Karpas-422 (cell line): ENCODE measurements at regions not wholly inside any gene's neighbourhood (a gene's known extent, or its start where the extent isn't known, plus 50 kb on each side); places are given as distances from the start of the nearest gene placed in this dataset.
"Not testable (repeated sequence)": the region's sequence is repeated elsewhere in the genome, so short reads cannot be mapped to it uniquely, and the experiment has no call there.

Experiments used
- DNase-seq: peaks from one replicate; pipeline ENCODE4 v3.0.0-alpha.2; 2015
- H2AFZ ChIP-seq: fragments of 200-600 bp; sonication (generic); 2 replicates; pipeline ENCODE4 v1.6.1; 2014; ENCODE audit warnings: antibody characterized with exemption, low read length, mixed read lengths
- H3K27ac ChIP-seq: fragments of 200-600 bp; sonication (generic); 2 replicates; pipeline ENCODE4 v1.5.1; 2014; ENCODE audit warnings: mild to moderate bottlenecking, low read length, moderate library complexity
- H3K27me3 ChIP-seq: fragments of 200-600 bp; sonication (generic); 2 replicates; pipeline ENCODE4 v1.6.1; 2014; ENCODE audit warnings: low read length, mixed read lengths
- H3K36me3 ChIP-seq: fragments of 200-600 bp; sonication (generic); 2 replicates; pipeline ENCODE4 v1.6.1; 2014; ENCODE audit warnings: low read length, mixed read lengths; ENCODE audit not compliant: insufficient read depth
- H3K4me1 ChIP-seq: fragments of 200-600 bp; sonication (generic); 2 replicates; pipeline ENCODE4 v1.6.1; 2014; ENCODE audit warnings: mild to moderate bottlenecking, low read length, mixed read lengths
- H3K4me2 ChIP-seq: fragments of 200-600 bp; sonication (generic); 2 replicates; pipeline ENCODE4 v1.6.1; 2014; ENCODE audit warnings: low read length, low read depth, mild to moderate bottlenecking; ENCODE audit not compliant: poor library complexity, severe bottlenecking
- H3K4me3 ChIP-seq: fragments of 200-600 bp; sonication (generic); 2 replicates; pipeline ENCODE4 v1.5.1; 2014; ENCODE audit warnings: mild to moderate bottlenecking, antibody characterized with exemption, low read length, mixed read lengths
- H3K79me2 ChIP-seq: fragments of 200-600 bp; sonication (generic); 2 replicates; pipeline ENCODE4 v1.6.1; 2014; ENCODE audit warnings: mild to moderate bottlenecking, low read length, mixed read lengths
- H3K9ac ChIP-seq: fragments of 200-600 bp; sonication (generic); 2 replicates; pipeline ENCODE4 v1.6.0; 2014; ENCODE audit warnings: low read length
- H3K9me2 ChIP-seq: fragments of 200-600 bp; sonication (generic), shearing (Covaris generic); replicated peaks from 2 replicates; pipeline ENCODE4 v1.6.0; 2014; ENCODE audit warnings: mild to moderate bottlenecking, low read length, moderate library complexity; ENCODE audit not compliant: insufficient read depth
- H3K9me3 ChIP-seq: fragments of 300-700, 200-600 bp; sonication (generic); 2 replicates; pipeline ENCODE4 v1.6.1; 2014; ENCODE audit warnings: low read length, mixed read lengths
- H4K20me1 ChIP-seq: fragments of 200-600 bp; sonication (generic); 2 replicates; pipeline ENCODE4 v1.6.1; 2014; ENCODE audit warnings: mild to moderate bottlenecking, antibody characterized with exemption, low read length, low read depth; ENCODE audit not compliant: insufficient read depth

DNA sequence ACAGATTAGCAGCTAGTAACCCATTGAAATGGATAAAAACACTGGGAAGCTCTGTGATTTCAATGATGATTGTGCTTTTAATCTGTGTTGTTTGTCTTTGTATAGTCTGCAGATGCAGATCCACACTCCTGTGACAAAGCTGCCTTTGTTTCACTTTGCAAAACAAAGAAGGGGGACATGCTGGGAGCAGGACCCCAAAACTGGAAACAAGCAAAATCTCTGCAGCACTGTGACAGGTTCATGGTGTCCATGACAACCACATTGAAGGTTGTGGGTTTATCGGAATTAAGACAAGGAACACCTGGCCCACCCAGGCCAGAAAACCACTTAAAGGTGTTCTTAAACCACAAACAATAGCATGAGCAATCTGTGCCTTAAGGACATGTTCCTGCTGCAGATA, 95.6 kb upstream of the PTGDR start:
- not testable (repeated sequence) for H3K4me3 ChIP-seq, H3K36me3 ChIP-seq, H3K9me2 ChIP-seq, H2AFZ ChIP-seq, DNase-seq, H4K20me1 ChIP-seq, H3K79me2 ChIP-seq, H3K4me1 ChIP-seq, H3K4me2 ChIP-seq, H3K27ac ChIP-seq, H3K27me3 ChIP-seq, H3K9ac ChIP-seq
- peaks cover 20% of the 10 kb centered on the region for H3K9me3 ChIP-seq

GRCh38 chr14:52166822-52167221, 98.0 kb upstream of the NID2 start:
- no peak overlapping the region for H3K4me3 ChIP-seq
- no peaks in the 10 kb centered on the region for H3K9me2 ChIP-seq
- H4K20me1 ChIP-seq = no peaks in the 10 kb centered on the region
- no peak for DNase-seq
- H3K27ac ChIP-seq = no peak overlapping the region
- no peaks in the 10 kb centered on the region for H3K36me3 ChIP-seq
- H3K9ac ChIP-seq = no peak overlapping the region
- no peaks in the 10 kb centered on the region for H3K4me1 ChIP-seq
- H3K9me3 ChIP-seq = peaks cover under 1% of the 10 kb centered on the region
- no peak overlapping the region for H2AFZ ChIP-seq
- no peaks in the 10 kb centered on the region for H3K79me2 ChIP-seq
- H3K27me3 ChIP-seq = no peaks in the 10 kb centered on the region
- H3K4me2 ChIP-seq = no peak overlapping the region

- H3K79me2 ChIP-seq = no peaks in the 10 kb centered on the region
- H3K4me3 ChIP-seq = no peak overlapping the region
- H3K27me3 ChIP-seq = no peaks in the 10 kb centered on the region
- no peak overlapping the region for H3K27ac ChIP-seq
- no peak overlapping the region for H2AFZ ChIP-seq
- no peak for DNase-seq
- no peaks in the 10 kb centered on the region for H3K9me2 ChIP-seq
- H4K20me1 ChIP-seq = no peaks in the 10 kb centered on the region
- H3K9ac ChIP-seq = no peak overlapping the region
- no peaks in the 10 kb centered on the region for H3K4me1 ChIP-seq
- no peaks in the 10 kb centered on the region for H3K9me3 ChIP-seq
- no peaks in the 10 kb centered on the region for H3K36me3 ChIP-seq
- H3K4me2 ChIP-seq = no peak overlapping the region
Observed at GRCh38 chr14:52155651-52156213, 86.9 kb upstream of the NID2 start.

DNA sequence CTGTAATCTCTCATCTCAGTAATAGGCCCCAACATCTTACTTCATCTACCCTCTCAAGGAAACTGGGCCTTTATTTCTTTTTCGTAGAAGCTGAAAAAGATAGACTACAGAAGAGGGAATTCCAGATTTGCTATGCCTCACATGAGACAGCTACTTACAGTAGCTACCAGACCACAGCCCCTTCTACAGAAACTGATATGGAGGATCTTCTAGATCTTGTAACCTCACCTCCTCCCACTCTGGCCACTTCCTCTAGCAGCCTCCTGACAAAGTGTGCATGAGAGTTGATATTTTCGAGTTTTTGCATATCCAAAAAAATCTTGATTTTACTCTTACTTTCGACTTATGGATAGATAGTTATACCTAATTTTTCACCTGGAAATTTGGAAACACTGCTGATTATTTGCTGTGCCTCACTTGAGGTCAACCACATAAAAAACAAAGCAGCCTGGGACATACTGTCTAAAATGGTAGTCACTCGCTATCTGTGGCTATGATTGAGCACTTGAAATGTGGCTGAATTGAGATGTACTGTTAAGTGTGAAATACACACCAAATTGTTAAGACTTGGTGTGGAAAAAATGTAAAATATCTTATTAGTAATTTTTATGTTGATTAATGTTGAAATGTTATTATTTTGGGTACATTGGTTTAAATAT, 86.3 kb upstream of the NID2 start:
- H3K36me3 ChIP-seq = no peaks in the 10 kb centered on the region
- no peak overlapping the region for H3K4me3 ChIP-seq
- H3K27ac ChIP-seq = no peak overlapping the region
- no peak for DNase-seq
- H4K20me1 ChIP-seq = no peaks in the 10 kb centered on the region
- no peak overlapping the region for H3K4me2 ChIP-seq
- H3K79me2 ChIP-seq = no peaks in the 10 kb centered on the region
- H2AFZ ChIP-seq = no peak overlapping the region
- H3K27me3 ChIP-seq = no peaks in the 10 kb centered on the region
- no peaks in the 10 kb centered on the region for H3K9me3 ChIP-seq
- no peak overlapping the region for H3K9ac ChIP-seq
- H3K4me1 ChIP-seq = no peaks in the 10 kb centered on the region
- no peaks in the 10 kb centered on the region for H3K9me2 ChIP-seq

GRCh38 chr14:52153939-52154338, 85.1 kb upstream of the NID2 start:
- Histone ChIP-seq H3K9ac (no peak overlapping the region), H3K9me2 (no peaks in the 10 kb centered on the region), H3K36me3 (no peaks in the 10 kb centered on the region), H3K27ac (no peak overlapping the region), H3K4me1 (no peaks in the 10 kb centered on the region), H2AFZ (no peak overlapping the region), H3K9me3 (no peaks in the 10 kb centered on the region), H3K4me2 (no peak overlapping the region), H4K20me1 (no peaks in the 10 kb centered on the region), H3K27me3 (no peaks in the 10 kb centered on the region), H3K79me2 (no peaks in the 10 kb centered on the region), H3K4me3 (no peak overlapping the region)
- no peak for DNase-seq

DNA sequence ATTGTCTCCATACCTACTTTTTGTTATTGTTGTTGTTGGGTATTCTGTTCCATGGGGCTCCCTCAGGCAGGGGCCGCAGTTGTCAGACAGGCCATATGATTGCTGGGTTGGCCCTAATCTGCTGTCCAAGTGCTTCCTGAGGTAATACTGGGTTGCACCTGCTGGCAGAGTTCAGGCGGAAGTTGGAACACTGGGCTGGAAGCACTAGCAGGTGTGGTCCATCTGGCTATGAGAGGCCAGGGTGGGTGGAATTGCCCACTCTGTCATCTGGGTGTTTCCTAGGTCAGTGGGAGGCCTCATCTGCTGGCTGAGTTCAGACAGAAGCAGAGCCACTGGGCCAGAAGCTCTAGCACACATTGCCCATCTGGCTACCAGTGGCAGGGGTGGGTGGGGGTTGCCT, 81.3 kb upstream of the NID2 start:
- no peaks in the 10 kb centered on the region for H3K79me2 ChIP-seq
- H4K20me1 ChIP-seq = no peaks in the 10 kb centered on the region
- H3K9me3 ChIP-seq = no peaks in the 10 kb centered on the region
- H3K4me3 ChIP-seq = no peak overlapping the region
- no peak overlapping the region for H3K9ac ChIP-seq
- no peaks in the 10 kb centered on the region for H3K4me1 ChIP-seq
- no peak overlapping the region for H3K4me2 ChIP-seq
- no peak overlapping the region for H3K27ac ChIP-seq
- H3K36me3 ChIP-seq = no peaks in the 10 kb centered on the region
- H3K27me3 ChIP-seq = no peaks in the 10 kb centered on the region
- H3K9me2 ChIP-seq = no peaks in the 10 kb centered on the region
- H2AFZ ChIP-seq = no peak overlapping the region
- DNase-seq = no peak

- H3K79me2 ChIP-seq = no peaks in the 10 kb centered on the region
- no peaks in the 10 kb centered on the region for H3K36me3 ChIP-seq
Observed at GRCh38 chr14:52148371-52148770, 79.5 kb upstream of the NID2 start.

GRCh38 chr14:52146504-52146903, 77.6 kb upstream of the NID2 start:
- no peaks in the 10 kb centered on the region for H4K20me1 ChIP-seq
- no peaks in the 10 kb centered on the region for H3K79me2 ChIP-seq
- no peak overlapping the region for H2AFZ ChIP-seq
- no peak for DNase-seq
- H3K9me2 ChIP-seq = no peaks in the 10 kb centered on the region; the same call in 1 of the 2 replicates
- H3K4me1 ChIP-seq = no peaks in the 10 kb centered on the region
- no peak overlapping the region for H3K4me3 ChIP-seq
- H3K9ac ChIP-seq = no peak overlapping the region
- no peaks in the 10 kb centered on the region for H3K9me3 ChIP-seq
- no peaks in the 10 kb centered on the region for H3K27me3 ChIP-seq
- no peaks in the 10 kb centered on the region for H3K36me3 ChIP-seq
- H3K4me2 ChIP-seq = no peak overlapping the region
- no peak overlapping the region for H3K27ac ChIP-seq

More at GRCh38 chr14:52148371-52148770, 79.5 kb upstream of the NID2 start:
- Histone ChIP-seq H3K27me3 (no peaks in the 10 kb centered on the region), H3K4me1 (no peaks in the 10 kb centered on the region), H4K20me1 (no peaks in the 10 kb centered on the region), H3K4me2 (no peak overlapping the region), H3K4me3 (no peak overlapping the region), H3K9me3 (no peaks in the 10 kb centered on the region), H2AFZ (no peak overlapping the region), H3K9me2 (no peaks in the 10 kb centered on the region), H3K27ac (no peak overlapping the region), H3K9ac (no peak overlapping the region)
- no peak for DNase-seq
